Neural cell (in vitro differentiated cells): ENCODE measurements at regions not wholly inside any gene's neighbourhood (a gene's known extent, or its start where the extent isn't known, plus 50 kb on each side); places are given as distances from the start of the nearest gene placed in this dataset.

ENCODE experiments used
- CTCF ChIP-seq: fragments of 450-650 bp; IDR thresholded peaks from 2 replicates; pipeline ENCODE4 v1.5.1; 2014; ENCODE audit warnings: antibody characterized with exemption, mild to moderate bottlenecking, moderate library complexity; ENCODE audit not compliant: poor library complexity, severe bottlenecking
- EZH2 ChIP-seq: fragments of 200-600, 300-800 bp; shearing (Covaris generic), sonication (generic); IDR thresholded peaks from 2 replicates; pipeline ENCODE4 v1.6.1; 2014; ENCODE audit warnings: antibody characterized with exemption, low read length, borderline replicate concordance, mild to moderate bottlenecking; ENCODE audit not compliant: insufficient read depth, poor library complexity, severe bottlenecking
- POLR2AphosphoS5 ChIP-seq: IDR thresholded peaks from 2 replicates; pipeline ENCODE4 v1.6.1; 2012
- SMC3 ChIP-seq: fragments of 450-650 bp; conservative IDR thresholded peaks from 2 replicates; pipeline ENCODE4 v1.6.1; 2014; ENCODE audit warnings: antibody characterized with exemption, mild to moderate bottlenecking, moderate library complexity; ENCODE audit not compliant: poor library complexity

- TF ChIP-seq SMC3 (no peak), CTCF (no peak), EZH2 (no peak), POLR2AphosphoS5 (no peak)
Measured at GRCh38 chr10:4688168-4688567, 137.8 kb upstream of the AKR1E2 start.
